Hematopoietic multipotent progenitor cell treated with erythropoietin and hydrocortisone succinate and interleukin-3 and kit ligand, for 4 days (in vitro differentiated cells): ENCODE measurements at regions not wholly inside any gene's neighbourhood (a gene's known extent, or its start where the extent isn't known, plus 50 kb on each side); places are given as distances from the start of the nearest gene placed in this dataset.
"Not testable (repeated sequence)": the region's sequence is repeated elsewhere in the genome, so short reads cannot be mapped to it uniquely, and the experiment has no call there.

ENCODE experiments used
- DNase-seq: peaks from one replicate; pipeline ENCODE4 v3.0.0-alpha.2; 2015

GRCh38 chr5:117776977-117777376, 1202.4 kb upstream of the SEMA6A start:
- DNase-seq, result no peak

- DNase-seq, result no peak
Measured at GRCh38 chr5:117769877-117770276, 1195.3 kb upstream of the SEMA6A start.

- no peak for DNase-seq
Measured at GRCh38 chr5:117763271-117763670, 1188.6 kb upstream of the SEMA6A start.

- DNase-seq, result peak; percentile 79
Measured at GRCh38 chr5:117761186-117761585, 1186.6 kb upstream of the SEMA6A start.

GRCh38 chr5:117759849-117760499, 1185.4 kb upstream of the SEMA6A start:
- DNase-seq, result peak; percentile 50

- DNase-seq, result no peak
Measured at GRCh38 chr5:117752403-117752802, 1177.8 kb upstream of the SEMA6A start.

- no peak for DNase-seq
Measured at GRCh38 chr5:117748336-117748735, 1173.7 kb upstream of the SEMA6A start.

- DNase-seq, result no peak
Measured at GRCh38 chr5:117743337-117743736, 1168.7 kb upstream of the SEMA6A start.

GRCh38 chr5:117741655-117742206, 1167.1 kb upstream of the SEMA6A start:
- DNase-seq, result no peak

- no peak for DNase-seq
Measured at GRCh38 chr5:117740268-117740667, 1165.6 kb upstream of the SEMA6A start.

- DNase-seq, result no peak
Measured at GRCh38 chr5:117738571-117738970, 1163.9 kb upstream of the SEMA6A start.

- no peak for DNase-seq
Measured at GRCh38 chr5:117736698-117737097, 1162.1 kb upstream of the SEMA6A start.

- DNase-seq, result no peak
Measured at GRCh38 chr5:117734056-117734455, 1159.4 kb upstream of the SEMA6A start.

- no peak for DNase-seq
Measured at GRCh38 chr5:117733051-117733450, 1158.4 kb upstream of the SEMA6A start.

GRCh38 chr5:117732264-117732663, 1157.6 kb upstream of the SEMA6A start:
- no peak for DNase-seq

- no peak for DNase-seq
Measured at GRCh38 chr5:117731446-117731845, 1156.8 kb upstream of the SEMA6A start.

- not testable (repeated sequence) for DNase-seq
Measured at GRCh38 chr5:117720784-117721183, 1146.2 kb upstream of the SEMA6A start.

- no peak for DNase-seq
Measured at GRCh38 chr5:117719413-117719812, 1144.8 kb upstream of the SEMA6A start.

- peak; percentile 17 for DNase-seq
Measured at GRCh38 chr5:117713585-117714198, 1139.1 kb upstream of the SEMA6A start.

GRCh38 chr5:117701062-117701461, 1126.4 kb upstream of the SEMA6A start:
- no peak for DNase-seq

GRCh38 chr5:117692606-117693005, 1118.0 kb upstream of the SEMA6A start:
- no peak for DNase-seq

- no peak for DNase-seq
Measured at GRCh38 chr5:117691081-117691870, 1116.7 kb upstream of the SEMA6A start.

GRCh38 chr5:117690612-117691011, 1116.0 kb upstream of the SEMA6A start:
- DNase-seq, result no peak

GRCh38 chr5:117686926-117687325, 1112.3 kb upstream of the SEMA6A start:
- no peak for DNase-seq
